Motor neuron (in vitro differentiated cells): ENCODE measurements at regions not wholly inside any gene's neighbourhood (a gene's known extent, or its start where the extent isn't known, plus 50 kb on each side); places are given as distances from the start of the nearest gene placed in this dataset.

Experiments used
- ATAC-seq, 8 experiments: fragments of 200-7000 bp; cut with Tn5 transposase; replicated peaks in 6 of 8; 2 replicates each; pipeline ENCODE4 v1.8.0; 2021; ENCODE audit warnings: mild to moderate bottlenecking in 8 of 8, moderate library complexity in 8 of 8
- H3K27ac ChIP-seq, 2 donors: fragments of 250-450 bp; sonication (Bioruptor Pico); 2 replicates each; pipeline ENCODE4 v1.9.0; 2021; ENCODE audit warnings: antibody characterized with exemption in 2 of 2, mild to moderate bottlenecking in 2 of 2, moderate library complexity in 1 of 2
- H3K4me1 ChIP-seq, 2 donors: fragments of 250-450 bp; sonication (Bioruptor Pico); replicated peaks in 1 of 2; 2 replicates each; pipeline ENCODE4 v1.6.1; 2021; ENCODE audit warnings: antibody characterized with exemption in 2 of 2, mild to moderate bottlenecking in 2 of 2, moderate library complexity in 1 of 2
- H3K4me3 ChIP-seq, 5 donors: fragments of 250-450 bp; sonication (Bioruptor Pico); 2 replicates each; pipeline ENCODE4 v1.9.0; 2021; ENCODE audit warnings: antibody characterized with exemption in 5 of 5, mild to moderate bottlenecking in 5 of 5, moderate library complexity in 4 of 5
- WGBS, 10 experiments: fragments of 450-650 bp; shearing (Covaris generic); methylation state at CpG; one replicate each; pipeline ENCODE4 v1.0.0; 2022; 5-methylcytosine and 5-hydroxymethylcytosine counted together
- in situ Hi-C, 9 experiments: fragments of 400-800 bp; cut with MboI; loops; one replicate each; pipeline ENCODE4 v1.15.0; 2021; ENCODE audit warnings: low sequenced_read_pairs in 9 of 9, low pct_unique_long_range_greater_than_20kb in 2 of 9; ENCODE audit not compliant: unreplicated experiment in 9 of 9

GRCh38 chr11:36822829-36823228 is 224.8 kb upstream of the RAG2 start:
- Histone ChIP-seq H3K4me1 (no peaks in the 10 kb centered on the region), H3K4me3 (no peak overlapping the region), H3K27ac (no peak overlapping the region)
- 0 to 90% (median 49%) methylated on average over 1 of the region's 1 CpG; no CpG with 5 or more reads in 2 of the 10 experiments for WGBS, 10 experiments
- in situ Hi-C loops, result no loop called here
- ATAC-seq, result no peak

GRCh38 chr11:36818410-36818809 is 220.4 kb upstream of the RAG2 start:
- WGBS, 10 experiments, result 0 to 100% (median 63%) methylated on average over 1 to 2 of the region's 2 CpGs; no CpG with 5 or more reads in 4 of the 10 experiments
- in situ Hi-C loops, result no loop called here
- H3K4me3 ChIP-seq, result no peak overlapping the region
- peak in 2 of 8 experiments; percentile 20 to 50 for ATAC-seq
- H3K27ac ChIP-seq, result no peak overlapping the region
- H3K4me1 ChIP-seq, result no peaks in the 10 kb centered on the region

- 7 to 80% (median 69%) methylated on average over 1 to 5 of the region's 6 CpGs; no CpG with 5 or more reads in 3 of the 10 experiments for WGBS, 10 experiments
- ATAC-seq, result peak in 2 of 8 experiments; percentile 55 to 59
- Histone ChIP-seq H3K4me3 (no peak overlapping the region), H3K27ac (no peak overlapping the region), H3K4me1 (no peaks in the 10 kb centered on the region)
- in situ Hi-C loops, result no loop called here
Observed at GRCh38 chr11:36817336-36817965, 219.4 kb upstream of the RAG2 start.

GRCh38 chr11:36809303-36809702 is 211.3 kb upstream of the RAG2 start:
- peak in 2 of 8 experiments; percentile 68 to 73 for ATAC-seq
- H3K4me3 ChIP-seq, result no peak overlapping the region
- peaks cover 0 to 6% of the 10 kb centered on the region in 2 donors for H3K4me1 ChIP-seq
- no peak overlapping the region for H3K27ac ChIP-seq
- in situ Hi-C loops, result no loop called here

- peaks cover 0 to 6% of the 10 kb centered on the region in 2 donors for H3K4me1 ChIP-seq
- WGBS, 10 experiments, result 8 to 89% (median 66%) methylated on average over 1 to 4 of the region's 4 CpGs; no CpG with 5 or more reads in 2 of the 10 experiments
- no peak overlapping the region for H3K4me3 ChIP-seq
- no peak overlapping the region for H3K27ac ChIP-seq
- no peak for ATAC-seq
- in situ Hi-C loops, result no loop called here
Observed at GRCh38 chr11:36807871-36808270, 209.8 kb upstream of the RAG2 start.

- in situ Hi-C loops, result no loop called here
- Histone ChIP-seq H3K27ac (no peak overlapping the region), H3K4me1 (no peaks in the 10 kb centered on the region), H3K4me3 (no peak overlapping the region)
- ATAC-seq, result no peak
- 0 to 91% (median 65%) methylated on average over 1 to 7 of the region's 7 CpGs for WGBS, 10 experiments
Observed at GRCh38 chr11:36803084-36803483, 205.0 kb upstream of the RAG2 start.

- in situ Hi-C loops, result no loop called here
- WGBS, 10 experiments, result 0 to 50% (median 30%) methylated on average over 3 to 11 of the region's 11 CpGs
- H3K4me3 ChIP-seq, result no peak overlapping the region
- no peak overlapping the region for H3K27ac ChIP-seq
- peak in 3 of 8 experiments; percentile 31 to 68 (median 47) for ATAC-seq
- H3K4me1 ChIP-seq, result peaks cover 0 to 3% of the 10 kb centered on the region in 2 donors
Observed at GRCh38 chr11:36792996-36793914, 195.2 kb upstream of the RAG2 start.

- Histone ChIP-seq H3K27ac (no peak overlapping the region), H3K4me3 (no peak overlapping the region), H3K4me1 (peaks cover 0 to 3% of the 10 kb centered on the region in 2 donors)
- in situ Hi-C loops, result no loop called here
- WGBS, 10 experiments, result 26 to 100% (median 54%) methylated on average over 2 of the region's 2 CpGs; no CpG with 5 or more reads in 3 of the 10 experiments
- no peak for ATAC-seq
Observed at GRCh38 chr11:36791957-36792356, 193.9 kb upstream of the RAG2 start.

- WGBS, 10 experiments, result 0 to 90% (median 61%) methylated on average over 1 to 3 of the region's 3 CpGs; no CpG with 5 or more reads in 4 of the 10 experiments
- in situ Hi-C loops, result no loop called here
Observed at GRCh38 chr11:36790526-36790925, 192.5 kb upstream of the RAG2 start.

GRCh38 chr11:36783808-36784207 is 185.8 kb upstream of the RAG2 start:
- ATAC-seq, result peak in 3 of 8 experiments; percentile 67 to 100 (median 99)
- no peak overlapping the region for H3K4me3 ChIP-seq
- H3K27ac ChIP-seq, result no peak overlapping the region
- in situ Hi-C loops, result no loop called here
- 0 to 80% (median 20%) methylated on average over 1 of the region's 1 CpG; no CpG with 5 or more reads in 5 of the 10 experiments for WGBS, 10 experiments
- no peaks in the 10 kb centered on the region for H3K4me1 ChIP-seq

More at GRCh38 chr11:36790526-36790925, 192.5 kb upstream of the RAG2 start:
- Histone ChIP-seq H3K4me3 (no peak overlapping the region), H3K27ac (no peak overlapping the region), H3K4me1 (peaks cover 0 to 3% of the 10 kb centered on the region in 2 donors)
- no peak for ATAC-seq

- in situ Hi-C loops, result no loop called here
- H3K4me1 ChIP-seq, result no peaks in the 10 kb centered on the region
- 0 to 100% (median 72%) methylated on average over 1 to 3 of the region's 3 CpGs; no CpG with 5 or more reads in 4 of the 10 experiments for WGBS, 10 experiments
Observed at GRCh38 chr11:36779791-36780190, 181.8 kb upstream of the RAG2 start.

GRCh38 chr11:36777311-36777710 is 179.3 kb upstream of the RAG2 start:
- Histone ChIP-seq H3K4me3 (no peak overlapping the region), H3K4me1 (no peaks in the 10 kb centered on the region), H3K27ac (no peak overlapping the region)
- WGBS, 10 experiments, result 0 to 74% (median 43%) methylated on average over 1 to 2 of the region's 2 CpGs; no CpG with 5 or more reads in 3 of the 10 experiments
- in situ Hi-C loops, result no loop called here
- ATAC-seq, result peak in 2 of 8 experiments; percentile 35 to 58

More at GRCh38 chr11:36779791-36780190, 181.8 kb upstream of the RAG2 start:
- no peak for ATAC-seq
- no peak overlapping the region for H3K27ac ChIP-seq
- no peak overlapping the region for H3K4me3 ChIP-seq

GRCh38 chr11:36775756-36776155 is 177.7 kb upstream of the RAG2 start:
- ATAC-seq, result no peak
- H3K4me1 ChIP-seq, result no peaks in the 10 kb centered on the region
- in situ Hi-C loops, result no loop called here
- H3K27ac ChIP-seq, result no peak overlapping the region
- 7 to 100% (median 86%) methylated on average over 1 to 2 of the region's 2 CpGs; no CpG with 5 or more reads in 1 of the 10 experiments for WGBS, 10 experiments
- H3K4me3 ChIP-seq, result no peak overlapping the region
